Natural killer cell (primary cell): ENCODE measurements at regions not wholly inside any gene's neighbourhood (a gene's known extent, or its start where the extent isn't known, plus 50 kb on each side); places are given as distances from the start of the nearest gene placed in this dataset.

Source experiments
- ATAC-seq, 3 donors: fragments of 150-1000 bp in 2 of 3; fragments of 200-7000 bp in 1 of 3; cut with Tn5 transposase; 1 replicate in 1 of 3; 2 replicates in 2 of 3; pipeline ENCODE4 v1.10.0; 2021; ENCODE audit warnings: mild to moderate bottlenecking in 2 of 3, moderate library complexity in 2 of 3
- DNase-seq, 2 donors: peaks; one replicate each; pipeline versions ENCODE4 v3.0.0 to v3.0.0-alpha.2; 2013 to 2021; ENCODE audit warnings: mixed read lengths in 1 of 2
- H3K27ac ChIP-seq: one replicate; pipeline ENCODE4 v1.5.1; 2013; ENCODE audit warnings: mild to moderate bottlenecking, low read length
- H3K27me3 ChIP-seq: one replicate; pipeline ENCODE4 v1.6.1; 2013; ENCODE audit warnings: low read length; ENCODE audit not compliant: control insufficient read depth, insufficient read depth
- H3K36me3 ChIP-seq: one replicate; pipeline ENCODE4 v1.6.1; 2013; ENCODE audit warnings: low read length; ENCODE audit not compliant: control insufficient read depth, insufficient read depth
- H3K4me1 ChIP-seq: one replicate; pipeline ENCODE4 v1.6.1; 2013; ENCODE audit warnings: low read length; ENCODE audit not compliant: control insufficient read depth, insufficient read depth
- H3K4me3 ChIP-seq: one replicate; pipeline ENCODE4 v1.5.1; 2013; ENCODE audit warnings: low read length
- H3K9me3 ChIP-seq: one replicate; pipeline ENCODE4 v1.6.1; 2013; ENCODE audit warnings: low read length; ENCODE audit not compliant: control insufficient read depth, insufficient read depth
- H3K27ac Mint-ChIP-seq, 2 donors: one replicate each; pipeline ENCODE4 v1.8.0; 2022; ENCODE audit warnings: mild to moderate bottlenecking in 2 of 2, mixed read lengths in 2 of 2, moderate library complexity in 1 of 2
- H3K27me3 Mint-ChIP-seq, 2 donors: one replicate each; pipeline ENCODE4 v1.8.0; 2022; ENCODE audit warnings: low read depth in 2 of 2, mixed read lengths in 2 of 2
- H3K36me3 Mint-ChIP-seq: one replicate; pipeline ENCODE4 v1.8.0; 2022; ENCODE audit warnings: mixed read lengths
- H3K4me1 Mint-ChIP-seq, 2 donors: one replicate each; pipeline ENCODE4 v1.8.0; 2022; ENCODE audit warnings: mixed read lengths in 2 of 2
- H3K4me3 Mint-ChIP-seq: one replicate; pipeline ENCODE4 v1.8.0; 2022; ENCODE audit warnings: mild to moderate bottlenecking, moderate library complexity, mixed read lengths
- H3K9me3 Mint-ChIP-seq, 2 donors: one replicate each; pipeline ENCODE4 v1.8.0; 2022; ENCODE audit warnings: mixed read lengths in 2 of 2
- CTCF ChIP-seq: fragments of 200-600 bp; IDR thresholded peaks from one replicate; pipeline ENCODE4 v1.8.0; 2022; ENCODE audit warnings: antibody characterized with exemption
- WGBS: methylation state at CpG from one replicate; pipeline ENCODE4 v1.1.7; 2013; ENCODE audit warnings: missing lambda C conversion rate; ENCODE audit not compliant: insufficient coverage; 5-methylcytosine and 5-hydroxymethylcytosine counted together
- intact Hi-C: fragments of 100-400 bp; cut with micrococcal nuclease; formaldehyde crosslinking; loops from one replicate; pipeline ENCODE4 v1.14.2; 2022

GRCh38 chr1:88284666-88285366, 399.3 kb upstream of the PKN2 start:
- no peaks in the 10 kb centered on the region for H3K27me3 ChIP-seq
- no peaks in the 10 kb centered on the region for H3K4me1 ChIP-seq
- Mint-ChIP-seq H3K4me3 (no peak overlapping the region), H3K4me1 (no peaks in the 10 kb centered on the region), H3K36me3 (no peaks in the 10 kb centered on the region), H3K27ac (no peak overlapping the region), H3K9me3 (peaks cover 6 to 8% of the 10 kb centered on the region in 2 donors), H3K27me3 (no peaks in the 10 kb centered on the region)
- DNase-seq (no peak), ATAC-seq (no peak)
- TF ChIP-seq CTCF: no peak
- no peak overlapping the region for H3K27ac ChIP-seq
- 68% methylated on average over 3 of the region's 4 CpGs for WGBS
- intact Hi-C loops: no loop called here
- no peaks in the 10 kb centered on the region for H3K36me3 ChIP-seq
- no peaks in the 10 kb centered on the region for H3K9me3 ChIP-seq
- no peak overlapping the region for H3K4me3 ChIP-seq

- DNase-seq (no peak), ATAC-seq (no peak)
- Histone ChIP-seq H3K4me3 (no peak overlapping the region), H3K9me3 (no peaks in the 10 kb centered on the region), H3K27me3 (no peaks in the 10 kb centered on the region), H3K36me3 (no peaks in the 10 kb centered on the region), H3K27ac (no peak overlapping the region), H3K4me1 (no peaks in the 10 kb centered on the region)
- no peak for TF ChIP-seq CTCF
- intact Hi-C loops: no loop called here
- Mint-ChIP-seq H3K36me3 (no peaks in the 10 kb centered on the region), H3K4me3 (no peak overlapping the region), H3K27me3 (no peaks in the 10 kb centered on the region), H3K27ac (no peak overlapping the region), H3K4me1 (no peaks in the 10 kb centered on the region), H3K9me3 (peaks cover 1 to 6% of the 10 kb centered on the region in 2 donors)
- 85% methylated on average over 1 of the region's 1 CpG for WGBS
Measured at GRCh38 chr1:88286716-88287115, 397.4 kb upstream of the PKN2 start.

- Histone ChIP-seq H3K4me1 (no peaks in the 10 kb centered on the region), H3K27me3 (no peaks in the 10 kb centered on the region), H3K9me3 (no peaks in the 10 kb centered on the region), H3K27ac (no peak overlapping the region), H3K36me3 (no peaks in the 10 kb centered on the region), H3K4me3 (no peak overlapping the region)
- Mint-ChIP-seq H3K27ac (no peak overlapping the region), H3K9me3 (peaks cover 0 to 4% of the 10 kb centered on the region in 2 donors), H3K4me1 (no peaks in the 10 kb centered on the region), H3K4me3 (no peak overlapping the region), H3K27me3 (no peaks in the 10 kb centered on the region), H3K36me3 (no peaks in the 10 kb centered on the region)
- 68% methylated on average over 1 of the region's 2 CpGs for WGBS
- TF ChIP-seq CTCF: no peak
- ATAC-seq (no peak), DNase-seq (no peak)
- intact Hi-C loops: no loop called here
Measured at GRCh38 chr1:88288571-88288970, 395.5 kb upstream of the PKN2 start.
